NCI-H128 (cell line): ENCODE measurements at regions not wholly inside any gene's neighbourhood (a gene's known extent, or its start where the extent isn't known, plus 50 kb on each side); places are given as distances from the start of the nearest gene placed in this dataset.
"Not testable (repeated sequence)": the region's sequence is repeated elsewhere in the genome, so short reads cannot be mapped to it uniquely, and the experiment has no call there.

Source experiments
- DNase-seq: peaks from one replicate; lab custom pipeline; 2025; ENCODE audit not compliant: unreplicated experiment; lab: John Stamatoyannopoulos, UW

GRCh38 chr5:14054965-14055963, 87.9 kb upstream of the TRIO start:
- DNase-seq, result no peak

GRCh38 chr5:14054111-14054854, 88.9 kb upstream of the TRIO start:
- DNase-seq, result no peak

GRCh38 chr5:14050821-14051220, 92.3 kb upstream of the TRIO start:
- no peak for DNase-seq

- DNase-seq, result no peak
Observed at GRCh38 chr5:14048434-14048833, 94.7 kb upstream of the TRIO start.

- DNase-seq, result no peak
Observed at GRCh38 chr5:14041528-14042192, 97.2 kb upstream of the DNAH5 start.

- DNase-seq, result no peak
Observed at GRCh38 chr5:14040542-14040941, 96.1 kb upstream of the DNAH5 start.

GRCh38 chr5:14039576-14039975, 95.1 kb upstream of the DNAH5 start:
- no peak for DNase-seq

- DNase-seq, result no peak
Observed at GRCh38 chr5:14039063-14039462, 94.6 kb upstream of the DNAH5 start.

GRCh38 chr5:14038341-14038959, 94.0 kb upstream of the DNAH5 start:
- no peak for DNase-seq

GRCh38 chr5:14036947-14037346, 92.5 kb upstream of the DNAH5 start:
- no peak for DNase-seq

GRCh38 chr5:14036514-14036913, 92.0 kb upstream of the DNAH5 start:
- no peak for DNase-seq

- DNase-seq, result no peak
Observed at GRCh38 chr5:14035859-14036503, 91.5 kb upstream of the DNAH5 start.

- no peak for DNase-seq
Observed at GRCh38 chr5:14034963-14035362, 90.5 kb upstream of the DNAH5 start.

GRCh38 chr5:14032918-14033317, 88.4 kb upstream of the DNAH5 start:
- DNase-seq, result no peak

GRCh38 chr5:14028938-14029584, 84.6 kb upstream of the DNAH5 start:
- no peak for DNase-seq

GRCh38 chr5:14028188-14028587, 83.7 kb upstream of the DNAH5 start:
- no peak for DNase-seq

- no peak for DNase-seq
Observed at GRCh38 chr5:14025569-14026286, 81.2 kb upstream of the DNAH5 start.

- DNase-seq, result no peak
Observed at GRCh38 chr5:14022971-14023370, 78.5 kb upstream of the DNAH5 start.

GRCh38 chr5:14020944-14021343, 76.5 kb upstream of the DNAH5 start:
- DNase-seq, result not testable (repeated sequence)
